COR-L47 (cell line): ENCODE measurements at regions not wholly inside any gene's neighbourhood (a gene's known extent, or its start where the extent isn't known, plus 50 kb on each side); places are given as distances from the start of the nearest gene placed in this dataset.

ENCODE experiments used
- DNase-seq: peaks from one replicate; lab custom pipeline; 2025; lab: John Stamatoyannopoulos, UW

DNA sequence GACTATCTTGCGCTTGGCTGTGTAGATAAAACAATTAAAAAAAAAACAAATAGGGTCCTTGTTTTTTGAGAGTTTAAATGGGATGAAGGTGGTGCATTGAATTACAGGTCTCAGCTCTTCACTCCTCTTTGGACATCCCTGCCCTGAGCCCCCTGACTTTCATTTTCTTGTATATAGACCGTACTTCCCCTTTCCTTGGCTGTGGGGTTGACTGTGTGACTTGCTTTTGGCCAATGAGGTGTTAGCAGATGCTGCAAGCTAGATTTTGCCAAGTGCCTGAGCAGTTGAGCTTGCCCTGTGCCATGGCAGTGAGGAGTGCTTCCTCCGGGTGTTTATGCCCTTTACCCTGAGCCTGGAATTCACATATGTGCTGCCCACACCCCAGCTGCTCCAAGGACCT, 386.1 kb upstream of the ZFP64 start:
- no peak for DNase-seq

DNA sequence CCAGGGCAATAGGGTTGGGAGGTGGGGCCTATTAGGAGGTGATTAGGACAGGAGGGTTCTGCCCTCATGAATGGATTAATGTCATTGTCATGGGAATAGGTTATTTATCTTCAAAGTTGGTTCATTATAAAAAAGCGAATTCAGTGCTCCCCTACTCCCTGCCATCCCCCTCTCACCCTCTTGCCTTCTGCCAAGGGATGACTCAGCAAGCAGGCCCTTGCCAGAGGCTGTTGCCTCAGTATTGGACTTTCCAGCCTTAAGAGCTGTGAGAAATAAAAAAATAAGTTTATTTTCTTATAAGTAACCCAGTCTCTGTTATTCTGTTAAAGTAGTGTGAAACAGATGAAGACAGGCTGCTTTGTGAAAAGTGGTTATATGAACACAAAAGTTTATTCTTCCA, 381.1 kb upstream of the ZFP64 start:
- no peak for DNase-seq

DNA sequence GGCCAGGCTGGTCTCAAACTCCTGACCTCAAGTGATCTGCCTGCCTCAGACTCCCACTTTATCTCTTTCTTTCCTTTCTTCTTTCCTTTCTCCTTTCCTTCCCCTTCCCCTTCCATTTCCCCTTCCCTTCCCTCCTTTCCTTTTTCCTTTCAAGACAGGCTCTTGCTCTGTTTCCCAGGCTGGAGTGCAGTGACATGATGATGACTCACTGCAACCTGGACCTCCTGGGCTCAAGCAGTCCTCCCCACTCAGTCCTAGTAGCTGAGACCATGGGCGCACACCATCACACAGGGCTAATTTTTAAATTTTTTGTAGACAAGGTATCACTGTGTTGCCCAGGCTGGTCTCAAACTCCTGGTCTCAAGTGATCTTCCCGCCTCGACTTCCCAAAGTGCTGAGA, 377.6 kb upstream of the ZFP64 start:
- no peak for DNase-seq

DNA sequence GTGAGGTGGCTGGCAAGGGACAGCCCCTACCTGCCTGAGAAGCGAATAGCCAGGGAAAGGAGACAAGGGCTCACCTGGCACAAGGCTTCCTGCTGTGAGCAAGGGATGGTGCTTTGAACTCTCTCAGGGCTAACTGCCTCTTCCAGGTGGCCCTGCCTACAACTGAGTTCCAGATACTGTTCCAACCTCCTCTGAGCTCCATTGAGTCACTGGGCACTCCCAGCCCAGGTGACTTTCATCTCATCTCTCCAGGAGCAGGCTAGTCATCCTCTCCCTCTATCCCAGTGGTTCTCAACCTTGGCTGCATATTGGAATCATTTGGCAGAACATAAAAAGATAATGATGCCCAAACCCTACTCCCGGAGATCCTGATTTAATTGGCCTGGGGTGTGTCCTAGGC, 374.0 kb upstream of the ZFP64 start:
- no peak for DNase-seq

DNA sequence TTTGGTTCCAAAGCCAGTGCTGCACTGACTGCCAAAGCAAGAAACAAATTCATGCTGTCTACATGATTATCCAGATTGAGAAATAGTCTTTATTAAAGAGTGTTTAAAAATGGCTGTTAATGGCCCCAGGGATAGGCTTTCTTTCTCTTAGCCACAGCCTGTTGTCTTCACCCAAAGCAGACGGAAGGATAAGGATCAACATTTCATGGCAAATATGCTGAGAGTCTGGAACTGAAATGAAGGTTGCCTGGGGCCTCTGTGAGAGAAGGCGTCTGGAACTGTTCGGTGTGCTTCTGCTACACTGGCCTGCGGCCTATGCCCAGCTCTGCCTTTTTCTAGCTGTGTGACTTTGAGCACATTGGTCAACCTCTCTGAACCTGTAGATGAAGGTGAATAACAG, 373.0 kb upstream of the ZFP64 start:
- no peak for DNase-seq

DNA sequence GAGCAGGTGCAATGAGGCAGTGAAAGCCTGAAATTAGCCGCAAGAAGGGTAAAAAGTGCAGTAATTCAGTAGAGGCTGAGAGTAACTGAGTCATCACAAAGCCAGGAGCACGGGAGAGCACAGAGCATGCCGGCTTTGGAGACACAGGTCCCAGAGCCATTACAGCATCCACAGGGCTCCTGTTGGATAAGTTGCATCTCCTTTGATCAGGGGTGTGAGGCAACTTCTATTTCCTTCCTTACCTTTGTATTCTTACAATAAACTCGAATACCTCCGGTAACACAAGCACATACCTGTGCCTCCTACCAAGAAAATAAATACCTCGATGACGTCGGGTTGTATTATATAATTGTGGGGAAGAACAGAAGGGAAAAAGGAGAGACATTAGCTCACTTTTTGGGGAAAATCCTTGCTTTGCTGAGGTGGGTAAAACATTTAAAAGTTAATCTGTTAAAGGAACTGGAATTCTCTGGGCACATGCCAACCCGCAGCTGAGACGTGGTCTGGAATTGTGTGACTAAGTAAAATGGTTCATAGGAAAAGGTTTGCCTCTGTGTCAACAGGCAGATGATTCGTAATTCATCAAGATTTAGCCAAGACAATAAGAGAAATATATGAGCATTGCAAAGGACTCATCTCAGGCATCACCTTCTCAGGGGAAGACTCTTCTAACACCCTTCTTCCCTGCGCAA, 360.7 kb upstream of the ZFP64 start:
- DNase-seq, result no peak

DNA sequence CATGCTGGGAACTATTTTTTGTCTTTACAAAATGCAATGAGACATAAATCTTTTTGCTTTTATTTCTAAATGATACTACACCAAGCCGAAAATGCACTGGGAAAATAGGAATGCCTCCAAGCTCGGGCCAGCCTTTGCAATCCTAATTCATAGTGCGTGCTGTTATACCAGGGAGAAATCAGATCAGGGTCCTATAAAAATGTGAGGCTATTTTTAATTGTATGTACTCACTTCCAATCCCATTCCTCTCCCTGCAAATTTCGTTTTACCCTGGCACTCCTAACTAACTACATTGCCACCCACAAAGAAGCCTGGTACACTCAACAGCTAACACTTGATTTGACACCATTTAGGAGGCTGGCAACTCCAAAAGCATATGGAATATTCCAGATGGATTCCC, 350.6 kb upstream of the ZFP64 start:
- no peak for DNase-seq

DNA sequence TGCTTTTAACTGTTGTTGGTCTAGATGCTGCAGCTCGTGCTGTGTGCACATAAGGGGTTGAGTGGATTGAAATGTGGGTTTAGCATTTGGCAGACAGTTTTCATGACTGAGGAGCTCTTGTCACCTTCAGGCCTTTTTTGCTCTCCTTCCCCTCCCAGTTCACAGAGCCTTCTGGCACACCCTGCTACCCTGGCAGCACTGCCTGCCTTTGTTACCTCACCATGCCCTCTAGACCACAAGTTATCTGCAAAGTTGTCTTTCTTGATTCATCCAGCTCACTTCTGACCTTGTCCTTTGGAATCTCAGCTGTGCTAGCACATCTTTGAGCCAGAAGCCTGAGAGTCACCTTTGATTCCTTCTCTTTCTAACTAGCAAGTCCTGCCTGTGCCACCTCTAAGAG, 348.9 kb upstream of the ZFP64 start:
- no peak for DNase-seq

DNA sequence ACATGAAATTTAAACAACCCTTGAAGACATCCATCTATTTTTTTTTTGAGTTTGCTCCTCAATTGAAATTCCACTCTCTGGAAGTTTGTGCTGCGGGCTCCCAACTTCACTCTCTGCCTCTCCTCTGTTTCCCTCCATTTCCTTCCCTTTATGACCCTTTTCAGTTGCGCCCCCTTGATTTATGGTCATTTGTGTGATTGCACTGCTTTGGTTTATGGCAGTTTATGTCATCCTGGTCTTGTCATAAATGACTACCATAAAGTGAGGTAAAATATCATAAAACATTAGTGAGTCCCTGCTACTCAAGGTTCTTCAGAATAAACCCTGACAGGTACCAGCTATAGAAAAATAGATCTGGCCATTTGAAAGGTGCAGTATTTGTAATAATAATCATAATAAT, 348.3 kb upstream of the ZFP64 start:
- DNase-seq, result no peak

DNA sequence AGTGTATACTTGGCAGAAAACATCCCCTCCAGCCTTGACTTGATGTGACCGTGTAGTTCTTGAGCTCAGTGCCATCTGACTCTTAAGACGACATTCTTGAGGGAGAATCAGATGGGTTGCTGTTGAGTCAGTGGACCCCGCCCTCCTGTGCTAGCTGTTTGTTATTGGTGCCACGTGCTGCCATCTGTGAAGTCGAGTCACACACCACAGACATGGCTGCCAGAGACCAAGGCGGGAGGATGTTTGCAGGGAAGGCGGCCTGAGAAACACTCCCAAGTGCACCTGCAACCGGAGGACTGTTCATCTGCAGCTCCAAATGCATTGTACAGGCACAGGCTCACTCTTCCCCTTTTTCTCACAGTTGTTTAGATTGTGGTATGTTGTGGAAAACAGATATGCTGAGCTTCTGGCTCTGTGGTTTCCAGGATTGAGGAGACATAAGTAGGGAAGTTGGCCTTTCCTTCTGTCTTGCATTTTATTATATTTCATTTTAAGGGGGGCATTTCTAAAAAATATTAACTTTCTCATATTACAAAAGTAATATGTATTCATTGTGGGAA, 345.3 kb upstream of the ZFP64 start:
- DNase-seq, result no peak

DNA sequence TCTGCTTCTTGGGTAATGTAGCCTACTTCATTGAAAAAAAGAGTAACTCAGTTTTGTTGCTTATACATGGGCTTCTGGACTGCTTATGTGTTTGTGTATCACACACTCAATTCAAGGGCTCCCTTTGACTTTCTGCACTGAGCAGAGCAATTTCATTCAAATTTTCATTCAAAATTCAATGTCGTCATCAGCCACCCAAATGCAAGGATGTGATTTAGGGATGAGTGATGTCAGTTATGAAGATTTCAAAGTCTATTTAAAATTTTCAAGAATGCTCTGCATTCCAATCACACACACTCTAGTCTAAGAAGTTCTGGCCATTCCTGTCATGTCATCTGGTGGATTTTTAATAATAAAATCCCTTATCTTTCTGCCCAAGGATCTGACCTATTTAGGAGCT, 344.5 kb upstream of the ZFP64 start:
- DNase-seq, result no peak

DNA sequence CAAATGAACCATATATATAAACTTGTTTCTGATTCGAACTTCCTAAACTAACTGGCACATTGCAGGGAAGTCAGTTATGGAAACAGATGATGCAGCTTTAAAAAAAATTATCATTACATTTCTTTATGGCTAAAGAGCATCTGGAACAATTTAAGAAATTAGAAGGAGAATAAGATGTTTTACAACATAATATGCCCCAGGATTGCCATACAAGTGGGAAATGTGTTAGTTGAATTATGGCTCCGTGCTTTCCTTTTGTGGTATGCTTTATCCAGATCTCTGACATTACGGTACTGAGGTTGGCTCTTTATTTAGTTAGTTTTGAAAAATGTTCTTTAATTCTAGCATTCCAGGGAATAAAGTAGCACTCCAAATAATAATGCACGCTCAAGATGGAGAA, 343.0 kb upstream of the ZFP64 start:
- DNase-seq, result no peak

DNA sequence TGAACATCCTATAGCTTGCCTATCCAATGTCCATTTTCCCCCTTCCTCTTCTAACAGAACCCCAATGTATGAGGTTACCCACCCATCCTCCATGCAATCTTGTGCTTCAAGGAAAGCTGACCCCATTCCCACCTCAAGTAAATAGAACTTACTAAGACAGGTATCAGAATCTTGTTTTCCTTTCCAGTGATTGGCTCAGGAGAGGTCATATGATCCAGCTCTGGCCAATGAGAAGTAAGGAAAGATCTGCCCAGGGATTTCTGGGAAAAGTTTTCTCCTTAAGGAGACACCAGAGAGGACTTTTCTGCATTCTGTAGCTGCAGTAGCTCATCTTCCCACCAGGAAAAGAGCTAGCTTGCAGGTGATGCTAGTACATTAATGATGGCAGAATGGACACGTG, 341.8 kb upstream of the ZFP64 start:
- no peak for DNase-seq

DNA sequence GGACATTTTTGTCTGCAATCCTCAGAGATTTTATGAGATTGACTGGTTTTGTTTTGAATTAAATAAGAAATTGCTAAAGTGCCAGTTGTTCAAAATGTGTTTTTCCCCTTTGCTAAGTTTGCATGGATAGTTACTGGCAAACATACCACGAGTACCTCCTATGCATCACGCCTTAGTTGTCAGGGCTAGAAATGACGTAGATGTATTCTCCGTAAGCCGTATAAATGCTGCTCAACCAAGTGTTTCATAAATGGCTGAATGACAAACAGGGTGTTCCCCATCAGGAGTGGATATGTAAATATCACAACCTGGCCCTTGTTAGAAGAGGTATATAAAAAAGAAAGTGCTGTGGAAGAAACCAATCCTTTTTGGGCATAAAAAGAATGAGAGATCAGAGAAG, 341.1 kb upstream of the ZFP64 start:
- no peak for DNase-seq

DNA sequence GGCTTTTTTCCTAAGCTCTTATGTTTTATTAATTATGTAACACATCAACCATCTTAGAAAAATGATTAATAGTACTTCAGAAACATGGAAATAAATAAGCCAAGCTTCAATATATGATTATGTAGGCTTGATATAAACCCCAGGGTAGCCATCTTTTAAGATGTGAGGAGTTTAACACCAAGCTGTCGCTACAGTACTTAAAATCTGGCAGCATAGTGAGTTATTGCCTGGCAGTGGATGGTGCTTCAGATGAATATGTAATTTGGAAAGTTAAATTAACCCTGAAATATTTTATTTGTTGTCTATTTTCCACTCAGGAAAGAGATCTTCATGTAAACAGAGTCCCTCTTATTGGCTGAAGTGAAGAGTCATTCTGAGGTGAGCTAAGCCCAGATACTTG, 339.0 kb upstream of the ZFP64 start:
- no peak for DNase-seq

DNA sequence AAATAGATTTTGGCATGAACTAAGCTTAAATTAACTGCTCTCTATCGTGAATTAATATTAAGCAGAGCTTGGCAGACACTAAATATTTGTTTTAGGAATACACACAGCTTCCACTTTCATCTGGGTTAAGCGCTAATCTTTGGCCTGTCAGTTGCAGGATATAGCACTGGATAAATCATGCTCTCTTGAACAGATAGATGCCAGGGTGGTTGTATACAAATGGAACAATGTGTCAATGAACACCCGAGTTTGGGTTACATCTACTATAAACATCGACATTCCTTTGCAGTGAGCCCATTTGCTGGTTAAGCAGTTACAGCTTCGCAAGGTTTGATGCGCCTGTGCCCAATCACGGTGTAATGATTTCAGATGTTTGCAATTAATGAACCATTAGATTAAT, 338.2 kb upstream of the ZFP64 start:
- no peak for DNase-seq

DNA sequence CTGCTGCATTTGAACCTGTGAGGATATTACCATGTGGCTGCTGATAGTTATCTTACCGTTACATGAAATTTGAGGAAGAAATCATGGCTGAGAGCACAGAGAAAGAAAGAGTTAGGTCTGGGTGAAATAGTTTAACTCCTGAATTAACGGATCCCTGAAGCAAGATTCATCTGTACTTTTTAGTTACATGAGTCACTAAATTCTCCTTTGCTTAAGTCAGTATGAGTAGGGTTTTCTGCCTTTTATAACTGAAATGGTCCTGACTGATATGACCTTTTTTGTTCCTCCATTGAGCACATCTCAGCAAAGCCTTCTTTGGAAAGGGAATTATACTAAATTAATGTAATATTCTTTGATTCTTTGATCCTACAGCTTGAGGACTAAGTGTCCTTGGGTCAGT, 333.3 kb upstream of the ZFP64 start:
- DNase-seq, result no peak

DNA sequence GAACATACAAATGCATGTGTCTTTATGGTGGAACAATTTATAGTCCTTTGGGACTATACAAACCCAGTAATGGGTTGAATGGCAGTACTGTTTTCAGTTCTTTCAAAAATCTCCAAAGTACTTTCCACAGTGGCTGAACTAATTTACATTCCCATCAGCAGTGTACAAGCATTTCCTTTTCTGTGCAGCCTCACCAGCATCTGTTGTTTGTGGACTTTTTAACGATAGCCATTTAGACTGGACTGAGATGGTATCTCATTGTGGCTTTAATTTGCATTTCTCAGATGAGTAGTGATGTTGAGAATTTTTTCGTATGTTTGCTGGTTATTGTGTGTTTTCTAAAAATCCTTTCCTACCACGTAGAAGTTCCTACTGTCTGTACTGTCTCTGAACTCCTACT, 327.2 kb upstream of the ZFP64 start:
- no peak for DNase-seq

DNA sequence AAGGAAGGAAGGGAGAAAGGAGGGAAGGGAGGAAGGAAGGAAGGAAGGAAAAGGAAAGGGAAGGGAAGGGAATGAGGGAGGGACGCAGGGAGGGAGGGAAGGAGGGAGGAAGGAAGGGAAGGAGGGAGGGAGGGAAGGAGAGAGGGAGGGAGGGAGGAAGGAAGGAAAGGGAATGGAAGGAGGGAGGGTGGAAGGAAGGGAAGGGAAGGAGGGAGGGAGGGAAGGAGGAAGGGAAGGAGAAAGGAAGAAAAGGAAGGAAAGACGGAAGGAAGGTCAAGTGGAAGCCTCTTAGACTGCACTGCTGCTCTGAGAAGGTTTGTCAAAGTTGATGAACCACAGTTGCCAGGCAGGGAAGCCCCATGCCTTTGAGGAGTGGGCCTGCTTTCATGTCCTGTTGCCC, 324.3 kb upstream of the ZFP64 start:
- DNase-seq, result no peak

DNA sequence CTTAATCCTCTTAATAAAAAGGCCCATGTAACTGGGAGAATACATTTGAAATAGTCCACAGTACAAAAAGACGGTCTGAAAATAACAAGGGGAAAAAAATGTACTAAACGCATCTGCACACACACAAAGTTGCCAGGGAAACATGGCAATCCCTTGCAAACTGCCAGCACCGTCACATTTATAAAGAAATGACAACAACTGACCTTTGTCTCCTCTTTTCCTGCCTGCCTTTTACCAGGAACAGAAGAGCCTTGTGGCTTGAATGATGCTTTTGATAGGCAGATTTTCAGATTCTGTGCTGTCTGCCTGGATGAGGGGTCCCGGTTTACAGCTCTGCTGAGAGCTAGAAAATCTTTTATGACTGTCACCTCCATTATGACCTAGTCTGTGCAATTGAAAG, 308.6 kb upstream of the ZFP64 start:
- DNase-seq, result no peak

DNA sequence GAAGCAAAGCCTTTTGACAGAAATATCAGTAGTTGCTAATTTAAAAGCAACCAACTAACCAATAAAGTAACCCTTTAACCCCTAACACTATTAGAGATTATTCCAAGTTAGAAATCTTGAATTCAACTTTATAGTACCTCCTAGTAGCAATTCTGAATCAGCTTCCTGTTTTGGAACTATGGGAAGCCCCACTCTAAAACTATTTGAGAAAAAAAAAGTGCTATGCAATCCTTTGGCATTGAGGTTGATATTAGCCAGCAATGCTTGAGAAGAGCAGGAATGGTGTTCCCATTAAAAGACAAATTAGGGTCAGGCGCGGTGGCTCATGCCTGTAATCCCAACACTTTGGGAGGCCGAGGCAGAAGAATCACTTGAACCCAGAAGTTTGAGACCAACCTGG, 306.2 kb upstream of the ZFP64 start:
- no peak for DNase-seq

DNA sequence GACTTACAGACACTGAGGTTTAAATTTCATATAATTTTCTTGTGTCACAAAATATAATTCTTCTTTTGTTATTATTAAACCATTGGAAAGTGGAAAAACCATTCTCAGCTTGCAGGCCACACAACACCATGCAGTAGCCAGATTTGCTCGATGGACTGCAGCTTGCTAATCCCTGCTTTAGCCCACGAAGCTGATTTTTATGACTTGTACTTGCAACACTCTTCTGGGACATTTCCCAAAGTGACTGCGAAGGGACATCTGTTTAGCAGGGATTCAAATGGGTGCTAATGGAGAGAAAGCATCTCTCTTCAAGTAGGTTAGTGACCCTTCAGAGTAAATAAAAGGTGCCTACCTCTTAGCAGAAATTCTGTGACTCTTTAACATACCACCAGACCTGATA, 304.6 kb upstream of the ZFP64 start:
- no peak for DNase-seq

DNA sequence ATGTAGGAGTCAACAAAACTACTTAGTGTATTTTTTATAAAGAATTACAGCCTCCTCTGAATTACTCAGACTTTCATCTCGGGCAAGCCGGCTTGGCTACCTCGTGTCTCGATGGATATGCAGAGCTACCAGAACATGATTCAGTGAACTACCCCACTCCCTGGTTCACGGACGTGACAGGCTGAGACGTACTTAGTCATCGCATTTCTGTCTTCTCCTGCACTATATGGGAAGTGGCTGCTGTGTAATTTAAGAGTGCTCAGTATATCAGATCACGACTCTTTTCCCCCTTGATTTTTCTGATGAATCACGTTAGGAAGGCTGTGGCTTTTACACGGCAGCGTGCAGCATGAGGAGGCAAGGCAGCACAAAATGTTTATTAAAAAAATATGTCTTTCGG, 302.7 kb upstream of the ZFP64 start:
- DNase-seq, result no peak

DNA sequence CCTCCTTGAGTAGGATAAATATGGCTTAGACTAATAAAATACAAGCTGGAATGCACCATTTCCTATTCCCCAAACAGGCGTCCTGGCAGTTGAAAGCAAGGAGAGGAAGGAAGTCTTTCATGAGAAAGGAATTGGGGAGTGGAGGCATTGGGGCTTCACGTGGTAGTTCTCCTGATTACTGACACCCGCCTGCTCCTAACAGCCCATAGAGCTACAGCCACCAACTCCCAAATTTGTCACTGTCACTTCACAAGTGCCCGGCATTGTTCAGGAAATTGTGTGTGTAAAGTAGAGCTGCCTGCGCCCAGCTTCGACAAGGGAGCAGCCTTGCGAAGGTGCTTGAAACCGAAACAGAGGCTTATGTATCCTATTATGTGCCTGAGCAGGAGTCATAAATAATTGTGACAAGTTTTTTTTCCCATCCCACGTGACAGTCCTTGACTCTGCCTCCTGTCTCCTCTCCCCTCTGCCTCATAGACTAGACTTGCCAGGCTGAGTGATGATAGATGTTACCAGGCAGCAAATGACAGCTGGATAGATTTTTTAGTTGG, 301.7 kb upstream of the ZFP64 start:
- DNase-seq, result no peak
